ENCODE measurements at regions not wholly inside any gene's neighbourhood (a gene's known extent, or its start where the extent isn't known, plus 50 kb on each side); places are given as distances from the start of the nearest gene placed in this dataset.
"Not testable (repeated sequence)": the region's sequence is repeated elsewhere in the genome, so short reads cannot be mapped to it uniquely, and the experiment has no call there.

DNA sequence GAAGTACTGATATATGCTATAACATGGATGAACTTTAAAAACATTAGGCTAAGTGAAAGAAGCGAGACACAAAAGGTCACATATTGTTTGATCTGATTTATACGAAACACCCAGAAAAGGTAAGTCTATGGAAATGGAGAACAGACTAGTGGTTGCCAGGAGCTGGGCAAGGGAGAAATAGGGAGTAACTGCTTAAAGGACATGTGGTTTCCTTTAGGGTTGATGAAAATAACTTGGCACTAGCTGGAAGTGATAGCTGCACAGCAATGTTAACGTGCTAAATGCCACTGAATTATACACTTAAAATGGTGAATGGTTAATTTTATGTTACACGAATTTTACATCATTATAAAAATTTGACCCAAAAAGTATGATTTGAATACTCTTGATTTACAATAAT lies 147.7 kb downstream of the SPATA31A1 start:
- H3K4me1 ChIP-seq (ENCODE audit: control insufficient read depth, insufficient read depth, low read depth, low read length); H4K91ac ChIP-seq (ENCODE audit: low read length); H3K9ac ChIP-seq (ENCODE audit: low read length); H2BK12ac ChIP-seq (ENCODE audit: low read length in 2 of 2); H3K27me3 ChIP-seq (ENCODE audit: control insufficient read depth in 1 of 2, insufficient read depth in 1 of 2, low read length in 2 of 2); H3K9me3 ChIP-seq (ENCODE audit: control insufficient read depth, low read length); H2BK5ac ChIP-seq (ENCODE audit: low read depth, low read length, poor library complexity, severe bottlenecking); H3K27ac ChIP-seq (ENCODE audit: low read length, poor library complexity, severe bottlenecking); H3K4me3 ChIP-seq (ENCODE audit: insufficient read depth in 1 of 2, low read depth in 1 of 2, low read length in 2 of 2); H3K23ac ChIP-seq (ENCODE audit: low read length in 2 of 2); H4K8ac ChIP-seq (ENCODE audit: low read length); H3K79me1 ChIP-seq (replicated peaks; ENCODE audit: low read length, poor library complexity, severe bottlenecking); H2BK120ac ChIP-seq (ENCODE audit: low read depth, low read length); H2AK5ac ChIP-seq (ENCODE audit: low read length, severe bottlenecking); H3K36me3 ChIP-seq (ENCODE audit: control insufficient read depth in 1 of 2, insufficient read depth in 2 of 2, low read depth in 1 of 2, low read length in 2 of 2); H3K4ac ChIP-seq (ENCODE audit: low read depth in 1 of 2, low read length in 2 of 2); H3K4me2 ChIP-seq (ENCODE audit: low read length, poor library complexity, severe bottlenecking); H3K18ac ChIP-seq (ENCODE audit: low read depth in 1 of 2, low read length in 2 of 2); H3K14ac ChIP-seq (ENCODE audit: low read length in 2 of 2); H2BK15ac ChIP-seq (ENCODE audit: low read depth, poor library complexity, severe bottlenecking); H2AFZ ChIP-seq (ENCODE audit: low read depth, low read length); DNase-seq: not testable (repeated sequence)
- no CpG with 5 or more reads among the region's 4 CpGs for WGBS

GRCh38 chr9:39527387-39528029 lies 172.0 kb downstream of the SPATA31A1 start:
- not testable (repeated sequence) for H3K79me1 ChIP-seq (replicated peaks; ENCODE audit: low read length, poor library complexity, severe bottlenecking)
- WGBS = no CpG with 5 or more reads among the region's 9 CpGs

DNA sequence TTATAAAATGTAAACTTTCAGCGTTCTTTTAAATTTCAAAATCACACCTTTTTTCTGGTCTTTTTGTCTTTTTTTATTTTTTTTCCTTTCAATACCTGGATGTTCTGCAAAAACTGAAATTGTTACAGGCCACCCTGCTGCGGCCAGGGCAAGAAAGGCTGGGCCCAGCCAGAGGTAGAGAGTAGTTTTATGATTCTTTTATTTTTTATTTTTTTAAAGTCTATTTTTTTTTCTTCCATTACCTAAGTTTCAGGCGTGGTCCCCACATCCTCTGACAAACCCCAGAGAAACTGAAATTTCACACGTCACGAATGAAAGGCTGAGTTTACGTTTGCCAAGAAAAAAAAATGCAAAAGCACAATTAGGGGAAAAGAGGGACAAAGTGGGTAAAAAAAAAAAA lies 177.1 kb downstream of the SPATA31A1 start:
- H3K4me1 ChIP-seq (ENCODE audit: control insufficient read depth, insufficient read depth, low read depth, low read length); H3K18ac ChIP-seq (ENCODE audit: low read depth in 1 of 2, low read length in 2 of 2); H2AFZ ChIP-seq (ENCODE audit: low read depth, low read length); H3K36me3 ChIP-seq (ENCODE audit: control insufficient read depth in 1 of 2, insufficient read depth in 2 of 2, low read depth in 1 of 2, low read length in 2 of 2); H2BK5ac ChIP-seq (ENCODE audit: low read depth, low read length, poor library complexity, severe bottlenecking); H4K8ac ChIP-seq (ENCODE audit: low read length); H3K79me1 ChIP-seq (replicated peaks; ENCODE audit: low read length, poor library complexity, severe bottlenecking); H3K14ac ChIP-seq (ENCODE audit: low read length in 2 of 2); H3K23ac ChIP-seq (ENCODE audit: low read length in 2 of 2); DNase-seq; H3K9me3 ChIP-seq (ENCODE audit: control insufficient read depth, low read length); H3K27me3 ChIP-seq (ENCODE audit: control insufficient read depth in 1 of 2, insufficient read depth in 1 of 2, low read length in 2 of 2); H3K27ac ChIP-seq (ENCODE audit: low read length, poor library complexity, severe bottlenecking); H4K91ac ChIP-seq (ENCODE audit: low read length); H3K9ac ChIP-seq (ENCODE audit: low read length); H2AK5ac ChIP-seq (ENCODE audit: low read length, severe bottlenecking); H2BK120ac ChIP-seq (ENCODE audit: low read depth, low read length); H2BK12ac ChIP-seq (ENCODE audit: low read length in 2 of 2); H3K4ac ChIP-seq (ENCODE audit: low read depth in 1 of 2, low read length in 2 of 2); H3K4me3 ChIP-seq (ENCODE audit: insufficient read depth in 1 of 2, low read depth in 1 of 2, low read length in 2 of 2); H3K4me2 ChIP-seq (ENCODE audit: low read length, poor library complexity, severe bottlenecking); H2BK15ac ChIP-seq (ENCODE audit: low read depth, poor library complexity, severe bottlenecking): not testable (repeated sequence)
- WGBS = no CpG with 5 or more reads among the region's 6 CpGs

More at GRCh38 chr9:39527387-39528029, 172.0 kb downstream of the SPATA31A1 start:
- not testable (repeated sequence) for H2BK15ac ChIP-seq (ENCODE audit: low read depth, poor library complexity, severe bottlenecking); H3K4me3 ChIP-seq (ENCODE audit: insufficient read depth in 1 of 2, low read depth in 1 of 2, low read length in 2 of 2); H2BK12ac ChIP-seq (ENCODE audit: low read length in 2 of 2); H4K8ac ChIP-seq (ENCODE audit: low read length); H2BK120ac ChIP-seq (ENCODE audit: low read depth, low read length); H3K4ac ChIP-seq (ENCODE audit: low read depth in 1 of 2, low read length in 2 of 2); H3K27me3 ChIP-seq (ENCODE audit: control insufficient read depth in 1 of 2, insufficient read depth in 1 of 2, low read length in 2 of 2); H2AFZ ChIP-seq (ENCODE audit: low read depth, low read length); H2AK5ac ChIP-seq (ENCODE audit: low read length, severe bottlenecking); H2BK5ac ChIP-seq (ENCODE audit: low read depth, low read length, poor library complexity, severe bottlenecking); H3K14ac ChIP-seq (ENCODE audit: low read length in 2 of 2); H3K18ac ChIP-seq (ENCODE audit: low read depth in 1 of 2, low read length in 2 of 2); H3K9ac ChIP-seq (ENCODE audit: low read length); H3K4me2 ChIP-seq (ENCODE audit: low read length, poor library complexity, severe bottlenecking); H3K23ac ChIP-seq (ENCODE audit: low read length in 2 of 2); H3K27ac ChIP-seq (ENCODE audit: low read length, poor library complexity, severe bottlenecking); DNase-seq; H3K9me3 ChIP-seq (ENCODE audit: control insufficient read depth, low read length); H3K36me3 ChIP-seq (ENCODE audit: control insufficient read depth in 1 of 2, insufficient read depth in 2 of 2, low read depth in 1 of 2, low read length in 2 of 2); H4K91ac ChIP-seq (ENCODE audit: low read length); H3K4me1 ChIP-seq (ENCODE audit: control insufficient read depth, insufficient read depth, low read depth, low read length)

DNA sequence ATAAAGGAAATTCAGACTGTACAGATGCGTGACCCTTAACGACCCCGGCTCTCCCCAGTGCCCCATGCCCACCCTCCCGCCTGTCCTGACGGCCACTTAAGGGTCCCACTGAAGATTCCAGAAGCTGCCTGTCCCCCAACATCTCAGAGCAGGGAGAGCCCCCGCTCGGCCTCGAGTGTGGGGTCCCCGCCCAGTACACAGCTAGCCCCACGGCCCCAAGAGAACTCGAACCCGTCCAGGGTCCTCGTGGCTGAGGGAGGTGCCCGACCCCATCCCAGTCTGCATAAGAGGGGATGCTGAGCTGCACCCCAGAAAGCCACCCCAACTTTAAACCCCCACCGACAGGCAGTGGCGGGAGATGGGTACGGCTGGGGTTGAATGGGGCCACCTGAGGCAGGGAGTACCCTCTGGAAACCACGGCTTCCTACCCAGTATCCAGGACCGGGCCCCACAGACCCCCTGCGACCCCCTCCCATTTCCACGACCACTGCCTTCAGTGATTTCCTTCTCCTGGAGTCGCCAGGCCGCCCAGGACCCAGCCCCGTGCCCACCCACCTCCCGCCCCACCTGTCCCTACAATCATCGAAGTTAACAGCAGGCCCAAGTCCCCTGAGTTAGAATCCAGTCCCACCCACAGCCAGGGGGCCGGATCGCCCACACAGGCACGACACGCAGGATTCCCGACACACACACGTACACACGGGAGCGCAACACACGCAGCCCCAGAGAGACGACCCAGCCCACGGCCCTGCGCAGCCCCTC lies 177.7 kb downstream of the SPATA31A1 start:
- H3K18ac ChIP-seq (ENCODE audit: low read depth in 1 of 2, low read length in 2 of 2); H2BK15ac ChIP-seq (ENCODE audit: low read depth, poor library complexity, severe bottlenecking); H3K9me3 ChIP-seq (ENCODE audit: control insufficient read depth, low read length); H2AK5ac ChIP-seq (ENCODE audit: low read length, severe bottlenecking); H2BK120ac ChIP-seq (ENCODE audit: low read depth, low read length); H2AFZ ChIP-seq (ENCODE audit: low read depth, low read length); H2BK12ac ChIP-seq (ENCODE audit: low read length in 2 of 2); H3K14ac ChIP-seq (ENCODE audit: low read length in 2 of 2); H3K9ac ChIP-seq (ENCODE audit: low read length); H4K8ac ChIP-seq (ENCODE audit: low read length); H3K4me2 ChIP-seq (ENCODE audit: low read length, poor library complexity, severe bottlenecking); H4K91ac ChIP-seq (ENCODE audit: low read length); H3K4me3 ChIP-seq (ENCODE audit: insufficient read depth in 1 of 2, low read depth in 1 of 2, low read length in 2 of 2); H3K27me3 ChIP-seq (ENCODE audit: control insufficient read depth in 1 of 2, insufficient read depth in 1 of 2, low read length in 2 of 2); H3K4ac ChIP-seq (ENCODE audit: low read depth in 1 of 2, low read length in 2 of 2); H3K79me1 ChIP-seq (replicated peaks; ENCODE audit: low read length, poor library complexity, severe bottlenecking); H3K36me3 ChIP-seq (ENCODE audit: control insufficient read depth in 1 of 2, insufficient read depth in 2 of 2, low read depth in 1 of 2, low read length in 2 of 2); H3K27ac ChIP-seq (ENCODE audit: low read length, poor library complexity, severe bottlenecking); DNase-seq; H3K4me1 ChIP-seq (ENCODE audit: control insufficient read depth, insufficient read depth, low read depth, low read length); H3K23ac ChIP-seq (ENCODE audit: low read length in 2 of 2); H2BK5ac ChIP-seq (ENCODE audit: low read depth, low read length, poor library complexity, severe bottlenecking): not testable (repeated sequence)
- 100% methylated on average over 3 of the region's 38 CpGs for WGBS

Data from mesenchymal stem cell (in vitro differentiated cells and primary cell).